Limb (tissue), 2 donors: ENCODE measurements at regions not wholly inside any gene's neighbourhood (a gene's known extent, or its start where the extent isn't known, plus 50 kb on each side); places are given as distances from the start of the nearest gene placed in this dataset.
"Not testable (repeated sequence)": the region's sequence is repeated elsewhere in the genome, so short reads cannot be mapped to it uniquely, and the experiment has no call there.

ENCODE experiments used
- DNase-seq, 2 donors: peaks; one replicate each; pipeline ENCODE4 v3.0.0-alpha.2; 2016; ENCODE audit errors: extremely low spot score in 2 of 2

DNA sequence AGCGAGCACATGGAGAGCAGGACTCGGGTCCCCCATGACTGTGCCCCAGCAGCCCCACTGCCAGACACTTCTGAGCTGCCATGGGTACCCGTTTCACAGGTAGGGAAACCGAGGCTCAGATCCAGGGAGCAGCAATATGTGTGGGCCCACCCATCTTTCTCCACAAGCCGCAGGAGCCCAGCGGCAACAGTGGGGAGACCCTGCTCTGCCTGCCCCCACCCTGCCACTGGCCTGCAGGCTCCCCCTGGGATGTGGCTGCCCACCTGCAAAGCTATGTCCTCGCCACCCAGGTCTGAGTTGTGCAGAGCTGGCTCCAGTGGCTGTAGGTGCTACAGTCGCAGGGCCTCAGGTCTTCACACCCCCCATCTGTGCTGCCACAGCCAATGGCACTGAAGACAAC is 50.6 kb upstream of the C1QTNF9B start:
- DNase-seq = no peak

DNA sequence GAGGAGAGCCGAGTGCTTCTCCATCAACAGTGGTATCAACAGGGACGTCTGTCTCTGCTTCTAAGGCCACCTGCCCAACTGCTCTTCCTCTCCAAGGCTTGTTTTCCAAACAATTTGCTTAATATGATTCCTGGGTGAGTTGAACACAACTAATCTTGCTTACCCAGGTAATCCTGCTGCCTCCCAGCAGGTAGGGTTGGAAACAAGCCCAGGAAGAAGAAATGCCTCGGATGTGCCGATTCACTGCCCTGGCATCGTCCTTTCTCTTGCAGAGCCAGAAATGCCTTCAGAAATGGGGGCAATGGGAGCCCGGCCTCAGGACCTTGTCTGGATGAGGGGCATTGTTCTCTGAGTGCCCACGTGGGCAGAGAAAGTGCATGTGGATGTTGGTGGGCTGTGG is 51.9 kb upstream of the C1QTNF9B start:
- DNase-seq = no peak

DNA sequence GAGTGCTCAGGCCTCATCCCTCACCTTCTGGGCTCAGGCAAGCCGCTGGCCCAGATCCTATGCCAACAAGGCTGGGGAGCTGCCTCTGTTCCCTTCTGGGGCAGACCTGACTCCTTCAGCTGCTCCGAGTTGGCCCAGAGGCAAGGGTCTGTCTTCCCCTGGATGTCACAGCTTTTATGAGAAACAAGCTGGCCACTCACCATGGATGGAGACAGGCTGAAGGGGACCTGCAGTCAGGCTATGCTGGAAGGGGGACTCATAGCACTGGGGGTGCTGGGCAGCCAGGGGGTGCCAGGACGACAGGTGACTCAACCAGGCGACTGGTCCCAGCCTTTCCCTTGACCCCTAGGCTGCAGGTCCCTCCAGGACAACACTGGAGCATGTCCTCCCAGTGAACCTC is 52.4 kb upstream of the C1QTNF9B start:
- DNase-seq = no peak

DNA sequence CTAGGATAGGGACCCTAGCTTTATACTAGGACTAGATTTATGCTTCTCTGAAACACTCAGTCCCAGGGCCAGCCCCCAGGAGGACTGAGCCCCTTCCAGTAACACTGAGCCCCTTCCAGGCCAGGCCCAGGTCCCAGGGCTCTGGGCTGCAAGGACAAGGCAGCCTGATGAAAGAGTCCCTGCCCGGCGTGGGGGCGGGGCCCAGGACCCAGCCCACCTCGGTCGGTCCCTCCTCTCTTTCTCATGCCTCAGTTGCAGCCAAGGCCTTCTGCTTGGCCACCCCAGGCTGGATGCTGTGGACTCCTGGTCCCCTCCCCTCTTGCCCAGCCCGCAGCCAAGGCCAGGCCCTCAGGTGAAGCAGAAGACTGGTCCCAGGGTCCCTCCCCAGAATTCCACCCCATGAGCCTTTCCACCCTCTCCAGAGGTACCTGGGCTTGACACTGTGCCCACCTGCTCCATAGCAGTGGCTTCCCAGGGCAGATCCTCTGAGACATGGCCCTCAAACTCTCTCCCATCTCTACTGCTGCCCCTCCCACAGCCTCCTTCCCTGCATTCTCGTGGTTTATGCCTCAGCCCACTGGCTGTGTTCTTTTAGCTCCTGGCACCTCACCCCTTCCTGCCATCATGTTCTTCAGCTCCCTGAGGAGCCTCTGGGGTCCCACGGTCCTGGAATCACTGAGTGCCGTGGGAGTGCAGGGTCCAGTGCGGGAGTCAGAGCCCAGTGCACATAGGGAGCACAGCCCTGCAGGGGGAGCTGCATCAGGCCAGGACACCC is 53.6 kb upstream of the C1QTNF9B start:
- no peak for DNase-seq

DNA sequence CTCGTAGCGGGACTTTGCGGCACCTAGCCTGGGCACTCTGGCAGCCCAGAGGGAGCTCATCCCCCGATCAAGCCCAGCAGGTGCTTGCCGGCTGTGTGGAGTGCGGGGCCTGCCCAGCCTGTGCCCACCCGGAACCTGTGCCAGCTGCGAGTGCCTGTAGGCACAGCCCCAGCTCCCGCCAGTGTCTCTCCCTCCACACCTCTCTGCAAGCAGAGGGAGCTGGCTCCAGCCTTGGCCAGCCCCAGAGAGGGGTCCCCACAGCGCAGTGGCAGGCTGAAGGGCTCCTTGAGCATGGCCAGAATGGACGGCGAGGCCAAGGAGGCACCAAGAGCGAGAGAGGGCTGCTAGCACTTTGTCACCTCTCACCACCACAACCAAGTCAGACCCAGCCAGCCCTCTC is 55.5 kb upstream of the C1QTNF9B start:
- no peak for DNase-seq

DNA sequence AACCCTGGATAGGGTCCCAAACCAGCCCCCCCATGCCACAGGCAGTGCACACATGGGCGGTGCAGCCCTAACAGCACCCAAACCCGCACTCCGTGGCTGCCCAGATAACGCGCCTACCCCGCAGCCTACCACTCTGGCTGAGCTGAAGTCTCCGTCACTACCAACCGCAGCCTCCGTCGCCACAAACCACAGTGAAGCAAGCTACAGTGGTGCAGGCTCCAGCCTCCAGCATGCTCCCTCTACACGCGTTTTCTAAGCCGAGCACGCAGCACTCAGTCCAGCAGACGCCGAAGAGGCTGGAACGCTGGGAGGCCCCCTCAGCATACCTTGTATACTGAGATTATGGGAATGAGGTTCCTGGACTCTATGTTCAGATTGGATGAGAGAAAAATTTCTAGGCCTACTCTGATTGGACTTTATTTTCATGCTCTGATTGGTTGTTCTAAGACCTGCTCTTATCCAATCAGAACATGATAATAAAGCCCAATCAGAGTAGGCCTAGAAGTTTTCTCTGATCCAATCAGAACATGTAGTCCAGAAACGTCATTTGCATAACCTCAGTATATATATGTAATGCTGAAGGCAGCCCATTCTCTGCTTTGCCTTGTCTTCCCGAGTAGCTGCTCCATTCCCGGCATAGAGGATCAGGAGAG is 56.7 kb upstream of the C1QTNF9B start:
- DNase-seq = no peak

DNA sequence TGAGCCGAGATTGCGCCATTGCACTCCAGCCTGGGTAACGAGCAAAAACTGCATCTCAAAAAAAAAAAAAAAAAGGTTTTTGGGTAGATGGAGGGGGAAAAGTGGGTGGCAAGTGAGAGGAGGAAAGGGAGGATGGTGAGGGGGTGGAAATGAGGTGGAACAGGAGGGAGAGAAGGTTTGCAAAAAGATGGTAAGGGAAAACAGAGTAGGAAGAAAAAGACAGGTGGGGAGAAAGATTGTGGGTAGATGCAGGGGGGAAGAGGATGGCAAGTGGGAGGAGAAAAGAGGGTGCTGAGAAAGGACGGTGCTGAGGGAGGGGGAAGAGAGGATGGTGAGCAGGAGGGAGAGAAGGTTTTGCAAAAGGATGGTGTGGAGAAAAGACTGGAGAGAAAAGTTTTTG is 57.8 kb upstream of the C1QTNF9B start:
- no peak for DNase-seq

DNA sequence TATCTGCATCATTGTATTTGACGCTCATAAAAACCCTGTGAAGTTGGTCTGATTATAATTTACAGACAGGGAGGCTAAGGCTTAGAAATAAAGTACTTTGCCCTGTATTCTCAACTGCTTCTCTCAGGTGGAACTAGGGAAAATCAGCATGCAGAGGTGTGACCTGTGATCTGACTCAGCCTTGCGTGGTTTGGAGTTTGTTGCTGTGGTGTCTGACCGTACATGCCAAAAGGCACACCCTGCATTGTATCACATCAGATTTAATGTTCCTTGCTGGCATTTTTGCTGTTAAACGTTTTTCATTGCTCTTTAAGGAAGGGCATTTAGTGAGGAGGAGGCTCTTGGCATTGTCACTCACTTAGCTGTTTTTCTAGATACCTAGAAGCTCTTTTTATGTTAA is 58.8 kb upstream of the C1QTNF9B start:
- no peak for DNase-seq

DNA sequence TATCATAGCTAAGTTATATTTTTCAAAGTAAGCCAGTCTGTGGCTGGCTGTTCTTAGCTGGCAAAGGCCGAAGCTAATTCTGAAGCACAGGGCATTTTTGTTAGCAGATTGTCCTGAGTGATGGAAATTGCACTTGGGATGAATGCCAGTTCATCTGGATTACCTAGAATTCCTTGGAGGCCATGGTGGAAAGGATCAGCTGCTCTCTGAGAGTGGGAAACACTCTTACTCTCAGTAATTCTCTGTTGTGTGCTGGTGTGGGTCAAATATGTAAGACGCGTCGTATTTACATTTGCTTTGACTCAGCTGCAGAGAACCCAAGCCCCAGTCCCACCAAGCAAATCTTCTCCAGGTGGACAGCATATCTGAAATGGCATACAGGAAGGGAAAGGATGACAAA is 60.7 kb upstream of the C1QTNF9B start:
- no peak for DNase-seq

DNA sequence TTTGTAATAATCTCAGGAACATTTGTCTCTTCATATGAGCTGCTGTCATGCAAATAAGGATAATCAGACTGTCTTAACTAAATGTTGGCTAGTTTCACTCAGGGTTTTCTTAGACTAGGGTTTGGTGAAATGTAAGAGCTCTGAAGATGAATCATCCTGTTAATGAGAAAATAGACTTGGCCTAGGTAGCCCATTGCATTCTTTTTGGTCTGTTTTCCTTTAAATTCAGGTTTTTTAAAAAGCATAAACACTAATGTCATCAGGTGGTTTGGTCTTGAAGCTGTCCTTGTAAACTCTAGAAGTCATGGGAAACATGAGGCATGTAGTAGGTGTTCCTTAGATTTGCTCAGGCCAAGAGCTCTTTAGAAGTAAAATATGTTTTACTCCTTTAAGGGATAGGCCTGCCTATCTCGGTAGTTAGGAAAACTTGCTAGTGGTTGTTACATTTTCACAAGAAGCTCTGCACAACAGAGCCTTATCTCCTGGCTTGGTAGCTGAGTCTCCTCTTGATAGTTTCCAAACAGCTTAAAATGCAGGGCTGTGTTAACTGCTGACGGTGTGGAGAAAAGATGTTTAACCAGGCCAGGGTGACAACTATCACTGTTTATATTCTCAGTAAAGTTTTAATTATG is 62.0 kb upstream of the C1QTNF9B start:
- no peak for DNase-seq

DNA sequence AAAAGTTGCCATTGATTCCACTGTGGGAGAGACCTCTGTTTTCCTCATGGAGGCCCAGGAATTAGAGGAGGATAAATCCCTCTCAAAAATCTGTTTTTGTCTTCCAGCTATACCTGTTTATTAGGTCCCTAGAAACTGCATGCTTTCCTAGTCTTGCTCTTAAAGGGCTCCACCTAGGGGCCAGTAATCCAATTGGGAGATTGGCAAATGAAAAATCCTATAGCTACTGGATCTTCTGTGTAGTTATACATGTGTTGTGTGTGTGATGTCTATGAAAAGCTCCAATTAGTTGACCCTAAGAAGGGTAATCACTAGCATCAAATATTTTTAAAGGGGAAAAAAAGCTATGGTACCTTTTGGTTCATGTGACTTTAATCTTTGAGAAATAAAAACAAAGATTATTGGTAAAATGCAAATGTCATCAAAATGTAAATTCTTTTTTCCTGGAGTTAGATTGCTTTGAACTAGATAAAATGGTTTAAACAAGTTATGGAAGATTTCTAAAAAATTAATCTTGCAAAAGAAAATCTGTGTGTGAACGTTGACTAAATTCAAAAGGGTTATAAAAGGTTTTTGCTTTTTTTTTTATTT is 63.4 kb upstream of the C1QTNF9B start:
- peak in 1 of 2 donors; percentile 18 for DNase-seq

DNA sequence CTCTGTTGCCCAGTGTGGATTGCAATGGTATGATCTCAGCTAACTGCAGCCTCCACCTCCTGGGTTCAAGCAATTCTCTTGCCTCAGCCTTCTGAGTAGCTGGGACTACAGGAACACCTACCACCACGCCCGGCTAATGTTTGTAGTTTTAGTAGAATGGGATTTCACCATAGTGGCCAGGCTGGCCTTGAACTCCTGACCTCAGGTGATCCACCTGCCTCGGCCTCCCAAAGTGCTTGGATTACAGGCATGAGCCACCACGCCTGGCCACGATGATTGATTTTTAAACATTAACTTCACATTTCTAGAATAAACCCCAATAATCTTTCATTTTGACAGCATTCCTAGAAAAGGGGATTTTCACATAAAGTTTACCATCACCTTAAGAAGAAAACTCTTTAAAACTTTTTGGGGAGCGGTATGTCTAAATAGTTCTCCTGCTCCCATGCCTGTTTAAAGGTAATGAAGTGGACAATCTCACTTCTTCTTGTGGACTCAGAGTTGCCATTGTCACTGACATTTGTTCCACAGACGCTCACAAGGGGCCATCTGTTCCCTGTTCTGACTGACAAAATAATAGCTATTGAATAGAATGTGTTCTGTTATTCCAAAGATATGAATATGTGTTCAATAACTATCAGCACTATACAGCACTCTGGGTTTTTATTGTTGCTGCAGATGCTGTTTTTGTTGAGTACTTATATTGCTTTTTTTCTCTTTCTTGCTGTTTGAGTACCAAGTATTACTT is 66.1 kb upstream of the C1QTNF9B start:
- no peak for DNase-seq

DNA sequence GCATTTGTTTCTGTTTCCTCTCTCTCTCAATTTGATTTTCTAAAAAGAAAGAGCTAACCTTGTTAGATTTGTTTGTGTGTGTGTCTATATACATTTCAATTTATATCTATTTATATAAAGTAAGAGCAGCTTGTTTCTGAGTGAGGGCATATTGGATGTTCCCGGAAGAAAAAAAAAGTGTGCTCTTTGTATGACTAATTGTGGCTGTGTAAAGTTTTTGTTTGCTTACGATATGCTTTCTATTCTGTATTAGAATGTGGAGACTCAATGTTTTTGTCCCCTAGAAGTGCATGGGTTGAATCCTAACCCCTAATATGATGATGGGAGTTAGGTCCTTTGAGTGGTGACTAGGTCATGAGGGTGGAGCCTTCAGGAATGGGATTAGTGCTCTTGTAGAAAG is 66.6 kb upstream of the C1QTNF9B start:
- DNase-seq = no peak

DNA sequence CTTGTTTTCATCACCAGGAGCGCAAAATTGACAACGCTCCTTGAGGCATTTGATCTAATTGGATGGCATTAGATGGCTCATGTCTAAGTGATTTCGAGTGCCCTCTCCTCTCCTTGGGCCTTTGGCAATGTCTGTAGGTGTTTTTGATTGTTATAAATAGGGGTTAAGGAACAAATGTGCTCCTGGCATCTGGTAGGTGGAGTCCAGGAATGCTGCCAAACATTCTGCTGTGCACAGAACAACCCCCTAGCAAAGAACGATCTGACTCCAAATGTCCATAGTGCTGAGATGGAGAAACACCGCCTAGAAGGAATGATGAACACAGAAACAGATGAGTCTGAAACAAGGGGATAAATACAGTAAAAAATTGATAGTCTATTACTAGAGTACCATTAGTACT is 68.0 kb upstream of the C1QTNF9B start:
- no peak for DNase-seq

DNA sequence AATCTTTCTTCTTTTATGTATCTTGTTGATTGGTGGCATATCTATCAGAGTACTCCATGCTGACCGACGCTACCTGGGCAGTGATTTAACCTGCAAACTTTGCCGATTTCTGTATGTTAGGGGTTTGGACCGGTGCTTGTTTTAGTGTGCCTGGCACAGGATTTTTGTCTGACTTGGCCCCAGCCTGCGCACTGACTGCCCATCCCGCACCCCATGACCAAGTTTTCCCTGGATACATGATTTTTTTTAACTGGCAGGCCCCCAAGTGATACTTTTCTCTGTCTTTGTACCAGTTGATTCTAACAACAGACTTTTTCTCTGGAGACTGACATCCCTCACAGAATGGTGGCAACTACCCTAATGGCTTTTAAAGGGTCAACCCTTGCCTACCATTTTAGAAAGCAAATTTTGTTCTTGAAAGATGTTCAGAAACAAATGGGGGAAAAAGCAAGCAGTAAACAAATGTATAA is 69.0 kb upstream of the C1QTNF9B start:
- DNase-seq = no peak

DNA sequence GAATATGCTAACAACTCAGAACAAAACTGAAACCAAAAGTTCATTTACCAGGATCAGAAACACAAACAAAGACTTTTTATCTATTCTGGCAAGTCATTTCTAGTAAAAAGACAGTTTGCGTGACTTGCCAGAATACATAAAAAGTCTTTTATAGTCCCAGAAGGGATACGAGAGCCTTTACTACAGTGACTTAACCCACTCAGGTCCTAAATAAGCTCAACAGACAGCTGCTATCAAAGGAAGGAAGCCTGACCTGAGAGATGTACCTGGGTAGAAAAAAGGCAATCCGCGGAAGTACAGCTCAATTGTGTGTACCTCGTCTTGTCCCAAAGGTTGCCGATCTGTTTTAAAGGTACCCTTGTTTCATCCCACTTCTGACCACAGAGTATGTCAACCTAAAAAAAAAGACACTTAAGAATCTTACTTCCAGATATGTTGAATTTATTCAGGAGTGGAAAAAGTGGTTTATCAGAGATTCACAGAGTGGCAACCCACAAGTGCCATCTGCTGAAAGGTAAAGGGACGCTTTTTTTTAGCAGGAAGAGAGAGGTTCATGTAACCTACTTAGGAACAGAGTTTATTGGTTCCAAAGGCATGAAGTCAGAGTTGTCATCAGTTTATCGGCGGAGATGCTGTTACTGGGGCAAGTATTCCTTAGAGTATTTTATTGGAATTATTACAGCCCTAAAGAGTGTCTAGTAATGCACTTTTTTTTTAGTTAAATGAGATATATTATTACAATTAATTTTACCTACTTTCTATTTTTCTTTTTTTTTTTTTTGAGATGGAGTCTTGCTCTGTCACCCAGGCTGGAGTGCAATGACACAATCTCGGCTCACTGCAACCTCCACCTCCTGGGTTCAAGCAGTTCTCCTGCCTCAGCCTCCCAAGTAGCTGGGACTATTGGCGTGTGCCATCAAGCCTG is 69.7 kb upstream of the C1QTNF9B start:
- peak in 1 of 2 donors; percentile 19 for DNase-seq

DNA sequence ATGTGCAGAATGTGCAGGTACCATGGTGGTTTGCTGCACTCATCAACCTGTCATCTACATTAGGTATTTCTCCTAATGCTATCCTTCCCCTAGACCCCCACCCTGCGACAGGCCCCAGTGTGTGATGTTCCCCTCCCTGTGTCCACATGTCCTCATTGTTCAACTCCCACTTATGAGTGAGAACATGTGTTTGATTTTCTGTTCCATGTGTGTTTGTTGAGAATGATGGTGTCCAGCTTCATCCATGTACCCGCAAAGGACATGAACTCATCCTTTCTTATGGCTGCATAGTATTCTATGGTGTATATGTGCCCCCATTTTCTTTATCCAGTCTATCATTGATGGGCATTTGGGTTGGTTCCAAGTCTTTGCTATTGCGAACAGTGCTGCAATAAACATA is 70.5 kb upstream of the C1QTNF9B start:
- DNase-seq = not testable (repeated sequence)

DNA sequence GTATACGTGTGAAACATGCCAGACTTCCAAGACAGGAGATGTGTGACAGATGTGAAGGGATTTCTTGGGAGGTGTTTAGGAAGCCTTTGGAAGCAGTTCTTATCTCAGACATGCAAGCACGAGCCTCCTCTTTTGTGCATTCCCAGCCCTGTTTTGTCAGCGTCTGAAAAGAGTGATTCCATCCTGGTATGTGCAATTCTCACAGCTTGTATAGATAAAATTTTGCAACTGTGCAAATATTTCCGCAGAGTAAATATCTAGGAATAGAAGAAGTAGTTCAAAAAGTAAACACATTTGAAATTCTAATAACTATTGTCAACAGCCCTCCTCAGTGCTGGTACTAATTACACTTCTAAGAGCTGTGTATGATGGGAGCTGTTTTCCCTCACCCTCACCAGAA is 72.3 kb upstream of the C1QTNF9B start:
- DNase-seq = no peak

DNA sequence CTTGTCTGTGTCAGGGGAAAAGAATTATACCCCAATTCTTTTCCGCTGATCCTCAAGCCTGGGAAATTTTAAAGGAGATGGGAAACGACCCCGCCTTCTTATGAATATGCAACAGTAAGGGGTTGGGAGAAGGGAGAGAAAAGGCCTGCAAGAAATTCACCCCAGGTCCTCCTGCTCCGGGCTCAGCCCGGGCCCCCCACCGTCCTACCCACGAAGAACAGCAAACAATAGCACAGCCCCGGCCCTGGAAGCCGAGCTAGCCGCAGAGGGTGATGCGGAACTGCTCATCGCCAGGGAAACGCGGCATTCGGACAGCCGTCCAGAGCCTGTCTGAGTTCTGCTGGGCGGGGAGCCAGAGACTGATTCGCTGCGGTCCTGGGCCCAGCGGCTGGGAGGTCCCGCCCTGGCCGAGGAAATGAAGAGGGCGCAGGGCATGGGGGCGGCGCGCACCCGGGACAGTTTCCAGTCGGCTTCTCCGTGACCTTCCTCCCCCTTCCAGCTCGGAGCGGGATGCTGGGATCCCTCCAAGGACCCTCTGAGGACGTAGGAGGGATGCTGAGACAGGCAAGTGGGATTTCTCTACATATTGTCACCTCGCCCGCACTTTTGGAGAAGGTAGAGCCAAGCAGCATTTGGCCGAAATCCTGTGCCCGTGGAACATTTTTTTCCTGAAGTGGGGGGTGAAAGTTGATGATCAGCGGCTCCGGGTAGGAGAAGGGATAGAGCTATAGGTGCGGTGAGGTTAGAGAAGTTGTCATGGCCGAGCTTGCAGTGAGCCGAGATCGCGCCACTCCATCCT is 82.3 kb upstream of the C1QTNF9B start:
- DNase-seq = peak; percentile 77 to 83

DNA sequence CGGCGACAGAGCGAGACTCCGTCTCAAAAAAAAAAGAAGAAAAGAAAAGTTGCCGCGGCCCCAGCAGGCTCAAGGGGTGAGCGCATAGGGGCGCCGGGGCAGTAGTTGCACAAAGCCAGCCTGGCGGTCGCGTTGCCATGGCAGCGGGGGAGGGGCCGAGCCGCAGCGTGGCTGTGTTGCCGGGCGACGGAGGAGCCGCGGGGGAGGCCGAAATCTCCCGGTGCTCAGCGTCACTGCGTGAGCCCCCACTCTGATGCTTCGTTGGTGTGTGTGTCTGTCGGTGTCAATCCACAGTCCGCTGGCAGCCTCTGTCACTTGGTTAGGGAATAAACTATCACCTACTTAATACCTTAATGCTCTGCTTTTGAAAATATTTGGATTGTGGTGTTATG is 82.9 kb upstream of the C1QTNF9B start:
- peak; percentile 79 to 93 for DNase-seq
